SK-N-SH treated with all-trans-retinoic acid at 6 μM for 48 hours (cell line): ENCODE measurements at regions not wholly inside any gene's neighbourhood (a gene's known extent, or its start where the extent isn't known, plus 50 kb on each side); places are given as distances from the start of the nearest gene placed in this dataset.
A peak's percentile ranks its signal among the peaks of the same experiment; 100 is the strongest.

Experiments
- ATAC-seq: fragments of 200-7000 bp; cut with Tn5 transposase; 3 replicates; pipeline ENCODE4 v1.9.1; 2020; ENCODE audit warnings: mild to moderate bottlenecking, moderate library complexity
- BACH2 ChIP-seq: fragments of 250-450 bp; sonication (Bioruptor Pico); IDR thresholded peaks from 2 replicates; pipeline ENCODE4 v1.9.0; 2021; ENCODE audit warnings: mild to moderate bottlenecking, borderline replicate concordance
- CREB5 ChIP-seq: fragments of 250-450 bp; sonication (Bioruptor Pico); IDR thresholded peaks from 2 replicates; pipeline ENCODE4 v1.5.1; 2020; ENCODE audit warnings: low read depth, mild to moderate bottlenecking, moderate library complexity
- CSDC2 ChIP-seq: fragments of 250-450 bp; sonication (Bioruptor Pico); IDR thresholded peaks from 2 replicates; pipeline ENCODE4 v1.5.0; 2020; ENCODE audit warnings: mild to moderate bottlenecking, moderate library complexity
- CSRNP3 ChIP-seq: fragments of 250-450 bp; sonication (Bioruptor Pico); IDR thresholded peaks from 2 replicates; pipeline ENCODE4 v1.5.1; 2021; ENCODE audit warnings: mild to moderate bottlenecking, moderate library complexity
- ESRRG ChIP-seq: fragments of 250-450 bp; sonication (Bioruptor Pico); IDR thresholded peaks from 2 replicates; pipeline ENCODE4 v1.6.1; 2021; ENCODE audit warnings: mild to moderate bottlenecking
- GLIS3 ChIP-seq: fragments of 250-450 bp; sonication (Bioruptor Pico); IDR thresholded peaks from 2 replicates; pipeline ENCODE4 v1.5.0; 2020; ENCODE audit warnings: mild to moderate bottlenecking, moderate library complexity
- ISL1 ChIP-seq: fragments of 250-450 bp; sonication (Bioruptor Pico); IDR thresholded peaks from 2 replicates; pipeline ENCODE4 v2.1.2; 2022; ENCODE audit warnings: mild to moderate bottlenecking, moderate library complexity
- PATZ1 ChIP-seq: fragments of 250-450 bp; sonication (Bioruptor Pico); IDR thresholded peaks from 2 replicates; pipeline ENCODE4 v1.8.0; 2020; ENCODE audit warnings: mild to moderate bottlenecking, moderate library complexity, borderline replicate concordance
- POU6F1 ChIP-seq: fragments of 250-450 bp; sonication (Bioruptor Pico); IDR thresholded peaks from 2 replicates; pipeline ENCODE4 v1.8.0; 2021; ENCODE audit warnings: low read depth, mild to moderate bottlenecking, moderate library complexity, borderline replicate concordance
- PPARA ChIP-seq: fragments of 250-450 bp; sonication (Bioruptor Pico); IDR thresholded peaks from 2 replicates; pipeline ENCODE4 v1.5.0; 2020; ENCODE audit warnings: mild to moderate bottlenecking, borderline replicate concordance
- RARB ChIP-seq: fragments of 250-450 bp; sonication (Bioruptor Pico); IDR thresholded peaks from 2 replicates; pipeline ENCODE4 v1.8.0; 2021; ENCODE audit warnings: mild to moderate bottlenecking, moderate library complexity
- SNAI2 ChIP-seq: fragments of 250-450 bp; sonication (Bioruptor Pico); IDR thresholded peaks from 2 replicates; pipeline ENCODE4 v1.5.0; 2020; ENCODE audit warnings: mild to moderate bottlenecking, moderate library complexity
- TOX ChIP-seq: fragments of 250-450 bp; sonication (Bioruptor Pico); IDR thresholded peaks from 2 replicates; pipeline ENCODE4 v1.8.0; 2021; ENCODE audit warnings: mild to moderate bottlenecking, moderate library complexity, borderline replicate concordance
- ZFP3 ChIP-seq: fragments of 250-450 bp; sonication (Bioruptor Pico); IDR thresholded peaks from 2 replicates; pipeline ENCODE4 v1.5.0; 2020; ENCODE audit warnings: mild to moderate bottlenecking, moderate library complexity
- ZNF565 ChIP-seq: fragments of 450-650 bp; formaldehyde crosslinking; conservative IDR thresholded peaks from 2 replicates; pipeline ENCODE4 v1.5.0; 2020; ENCODE audit warnings: low read depth, mild to moderate bottlenecking, moderate library complexity
- ZNF70 ChIP-seq: fragments of 450-650 bp; formaldehyde crosslinking; IDR thresholded peaks from 2 replicates; pipeline ENCODE4 v1.5.0; 2020; ENCODE audit warnings: mild to moderate bottlenecking, moderate library complexity
- ZNF8 ChIP-seq: fragments of 450-650 bp; formaldehyde crosslinking; IDR thresholded peaks from 2 replicates; pipeline ENCODE4 v1.5.0; 2020; ENCODE audit warnings: mild to moderate bottlenecking, moderate library complexity

GRCh38 chr10:78455811-78456210 is 422.1 kb downstream of the RPS24 start (continued):
- TF ChIP-seq CSRNP3 (CRISPR knock-in tag) (no peak), BACH2 (CRISPR knock-in tag) (no peak), ZNF565 (CRISPR knock-in tag) (no peak), PPARA (CRISPR knock-in tag) (no peak), GLIS3 (no peak)

- no peak for TF ChIP-seq ZNF8 (CRISPR knock-in tag)
- no peak for TF ChIP-seq GLIS3
- no peak for TF ChIP-seq ESRRG (CRISPR knock-in tag)
- TF ChIP-seq ZNF565 (CRISPR knock-in tag), result no peak
- TF ChIP-seq BACH2 (CRISPR knock-in tag), result no peak
- TF ChIP-seq CREB5, result no peak
- TF ChIP-seq CSRNP3 (CRISPR knock-in tag), result no peak
- TF ChIP-seq SNAI2 (CRISPR knock-in tag), result no peak
- TF ChIP-seq POU6F1, result no peak
- no peak for TF ChIP-seq TOX (CRISPR knock-in tag)
- TF ChIP-seq ZNF70 (CRISPR knock-in tag), result no peak
- TF ChIP-seq RARB (CRISPR knock-in tag), result no peak
- TF ChIP-seq PATZ1 (CRISPR knock-in tag), result no peak
- TF ChIP-seq ISL1 (CRISPR knock-in tag), result no peak
- ATAC-seq, result no peak
Observed at GRCh38 chr10:78456649-78457400, 423.2 kb downstream of the RPS24 start.

- ATAC-seq, result peak; percentile 42
- peak; percentile 58 for TF ChIP-seq ISL1 (CRISPR knock-in tag)
- TF ChIP-seq CSDC2 (CRISPR knock-in tag), result no peak
- TF ChIP-seq GLIS3, result no peak
- TF ChIP-seq ZFP3 (CRISPR knock-in tag), result peak; percentile 63; the same call in 1 of the 2 replicates
Observed at GRCh38 chr10:78457804-78458482, 424.3 kb downstream of the RPS24 start.

- peak; percentile 35 for ATAC-seq
- TF ChIP-seq CREB5 (peak; percentile 56; the same call in 1 of the 2 replicates), BACH2 (CRISPR knock-in tag) (no peak), ISL1 (CRISPR knock-in tag) (peak; percentile 69; the same call in 1 of the 2 replicates), SNAI2 (CRISPR knock-in tag) (peak; percentile 56; the same call in 1 of the 2 replicates)
Observed at GRCh38 chr10:78458983-78459638, 425.4 kb downstream of the RPS24 start.
